ENCODE measurements at regions not wholly inside any gene's neighbourhood (a gene's known extent, or its start where the extent isn't known, plus 50 kb on each side); places are given as distances from the start of the nearest gene placed in this dataset.
"Not testable (repeated sequence)": the region's sequence is repeated elsewhere in the genome, so short reads cannot be mapped to it uniquely, and the experiment has no call there.

GRCh38 chr11:67806183-67806582, 131.8 kb upstream of the ALDH3B2 start:
- not testable (repeated sequence) for TF ChIP-seq CTCF (IDR thresholded peaks at IDR 0.05; ENCODE audit: low read depth, low read length, poor library complexity, severe bottlenecking); EZH2phosphoT487 (IDR thresholded peaks at IDR 0.05; ENCODE audit: borderline replicate concordance, low read length)
